T47D (cell line): ENCODE measurements at regions not wholly inside any gene's neighbourhood (a gene's known extent, or its start where the extent isn't known, plus 50 kb on each side); places are given as distances from the start of the nearest gene placed in this dataset.
"Not testable (repeated sequence)": the region's sequence is repeated elsewhere in the genome, so short reads cannot be mapped to it uniquely, and the experiment has no call there.

Experiments
- DNase-seq, 2 experiments: peaks; one replicate each; pipeline versions ENCODE4 v3.0.0 to v3.0.0-alpha.2; 2011 to 2012; ENCODE audit warnings: low read depth in 1 of 2, low spot score in 1 of 2
- JUND ChIP-seq: IDR thresholded peaks from 2 replicates; pipeline ENCODE4 v1.6.1; 2012; ENCODE audit warnings: low read depth
- in situ Hi-C: cut with HindIII; loops from 2 replicates; pipeline ENCODE4 v1.10.0; 2016; ENCODE audit warnings: low sequenced_read_pairs, low pct_unique_long_range_greater_than_20kb

DNA sequence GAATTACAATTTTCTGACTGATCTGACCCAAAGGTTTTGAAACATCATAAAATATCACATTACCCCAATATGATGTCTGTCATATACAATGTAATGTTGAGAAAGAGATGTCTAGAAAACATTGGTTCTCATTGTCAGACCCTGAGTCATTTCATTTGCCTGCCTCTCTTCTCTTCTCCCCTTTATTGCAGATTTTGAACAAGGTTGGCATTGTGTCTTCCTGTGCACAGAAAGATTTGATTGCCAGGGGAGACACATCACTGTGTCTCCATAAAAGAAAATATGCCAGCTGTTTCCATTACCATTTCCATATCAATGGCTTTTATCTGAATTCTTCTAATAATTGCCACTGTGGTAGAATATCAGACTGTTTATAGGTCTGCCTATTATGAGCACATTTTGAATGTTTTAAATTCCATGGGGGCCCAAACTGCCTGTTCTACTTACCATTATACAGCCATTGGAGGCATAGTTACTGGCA, 65.6 kb downstream of the IFI44 start:
- in situ Hi-C loops, result no loop called here
- no peak for DNase-seq
- TF ChIP-seq JUND, result no peak

DNA sequence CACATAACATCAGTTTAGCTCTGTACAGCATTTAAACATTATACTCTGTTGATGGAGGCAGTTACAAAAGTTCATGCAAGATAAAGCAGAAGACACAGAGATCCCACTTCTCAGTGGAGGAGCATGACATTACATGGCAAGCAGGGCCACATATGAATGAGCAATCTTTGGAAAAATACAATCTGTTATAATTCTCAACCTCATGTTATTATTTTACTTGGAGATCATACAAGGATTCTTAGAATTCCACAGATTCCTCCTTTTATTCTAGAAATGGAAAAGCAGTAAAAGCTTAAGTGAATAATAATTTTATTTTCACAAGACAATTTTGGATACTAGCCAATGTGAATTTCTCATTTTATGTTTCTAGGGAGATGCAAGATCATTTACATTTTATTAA, 66.6 kb downstream of the IFI44 start:
- in situ Hi-C loops, result no loop called here
- DNase-seq, result no peak
- TF ChIP-seq JUND, result no peak

- in situ Hi-C loops, result no loop called here
- no peak for TF ChIP-seq JUND
- DNase-seq, result no peak
Measured at GRCh38 chr1:78718566-78718965, 68.9 kb downstream of the IFI44 start.

DNA sequence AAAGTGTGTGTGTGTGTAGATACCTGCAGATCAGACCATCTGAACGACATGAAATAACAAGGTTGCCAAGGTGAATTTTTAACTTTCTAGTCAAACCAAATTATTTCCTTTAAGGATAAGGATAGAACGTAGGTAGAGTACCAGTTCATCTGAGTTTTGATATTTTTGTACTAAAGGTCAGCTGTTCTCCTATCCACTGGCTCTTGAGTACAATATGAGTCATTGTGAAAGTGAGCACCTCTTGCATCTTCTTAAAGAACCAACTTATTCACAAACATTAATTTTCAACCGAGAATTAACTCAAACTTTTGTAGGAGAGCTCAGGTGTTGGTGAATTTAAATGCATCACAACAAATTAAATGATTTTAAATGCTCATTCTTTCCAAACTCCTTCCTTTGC, 71.5 kb downstream of the IFI44 start:
- TF ChIP-seq JUND, result no peak
- in situ Hi-C loops, result no loop called here
- DNase-seq, result no peak

- no peak for DNase-seq
- in situ Hi-C loops, result no loop called here
- no peak for TF ChIP-seq JUND
Measured at GRCh38 chr1:78722105-78722504, 72.5 kb downstream of the IFI44 start.

- TF ChIP-seq JUND, result no peak
- no peak for DNase-seq
- in situ Hi-C loops, result no loop called here
Measured at GRCh38 chr1:78722521-78722920, 72.9 kb downstream of the IFI44 start.

- DNase-seq, result no peak
- TF ChIP-seq JUND, result no peak
- in situ Hi-C loops, result no loop called here
Measured at GRCh38 chr1:78722947-78723346, 73.3 kb downstream of the IFI44 start.

DNA sequence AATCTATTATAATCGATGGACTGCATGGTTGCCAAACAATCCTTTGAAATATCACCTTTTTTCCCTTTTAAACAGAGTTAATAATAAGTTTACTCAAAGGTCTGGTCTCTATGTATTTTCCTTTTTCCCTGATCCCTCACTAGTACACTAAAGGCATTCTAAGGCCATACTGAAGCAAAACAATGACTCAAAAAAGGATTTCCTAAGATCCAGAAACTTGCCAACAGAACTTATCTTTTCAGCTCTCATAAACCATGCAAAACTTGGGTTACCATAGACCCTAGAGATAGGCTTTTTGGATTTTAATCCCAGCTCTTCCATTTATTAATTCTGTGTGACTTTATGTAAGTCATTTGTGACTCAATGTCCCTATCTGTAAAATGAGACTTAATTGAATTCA, 77.1 kb downstream of the IFI44 start:
- in situ Hi-C loops, result no loop called here
- DNase-seq, result no peak
- TF ChIP-seq JUND, result no peak

- no peak for TF ChIP-seq JUND
- in situ Hi-C loops, result no loop called here
- peak in 1 of 2 experiments; percentile 2 for DNase-seq
Measured at GRCh38 chr1:78728359-78728758, 78.7 kb downstream of the IFI44 start.

DNA sequence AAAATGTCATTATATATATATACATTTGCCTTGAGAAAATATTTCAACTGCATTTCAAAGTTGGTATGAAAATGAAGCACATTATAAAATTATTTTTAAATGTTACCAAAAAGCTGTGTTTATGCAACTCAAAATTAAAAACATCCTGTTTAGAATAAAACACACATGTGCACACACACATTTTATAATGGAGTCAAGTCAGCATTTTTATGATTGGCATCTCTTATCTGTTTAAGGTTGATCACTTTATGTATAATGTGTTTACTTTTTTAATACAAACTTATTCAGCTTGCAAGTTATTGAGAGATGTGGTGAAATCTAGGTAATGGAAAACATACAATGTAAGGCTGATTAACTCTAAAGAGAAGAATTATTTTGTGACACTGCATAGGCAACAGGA, 80.4 kb downstream of the IFI44 start:
- TF ChIP-seq JUND, result no peak
- DNase-seq, result no peak
- in situ Hi-C loops, result no loop called here

DNA sequence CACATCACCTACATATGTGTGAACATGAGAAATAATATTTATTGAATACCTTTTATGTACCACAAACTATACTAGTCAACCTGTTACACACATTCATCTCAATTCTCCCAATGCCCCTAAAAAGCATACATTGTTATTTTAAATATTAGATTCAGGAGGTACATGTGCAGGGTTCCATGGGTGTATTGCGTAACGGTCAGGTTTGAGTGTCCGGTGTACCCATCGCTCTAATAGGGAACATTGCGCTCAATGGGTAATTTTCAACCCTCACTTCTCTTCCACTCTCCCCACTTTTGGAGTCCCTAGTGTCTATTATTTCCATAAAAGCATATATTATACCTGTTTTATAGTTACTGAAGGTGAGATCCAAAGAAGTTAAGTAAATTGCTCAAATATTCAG, 82.0 kb downstream of the IFI44 start:
- no peak for DNase-seq
- no peak for TF ChIP-seq JUND
- in situ Hi-C loops, result no loop called here

GRCh38 chr1:78737241-78737640, 87.6 kb downstream of the IFI44 start:
- TF ChIP-seq JUND, result no peak
- no peak for DNase-seq
- in situ Hi-C loops, result no loop called here

GRCh38 chr1:78743626-78744025, 94.0 kb downstream of the IFI44 start:
- DNase-seq, result no peak
- no peak for TF ChIP-seq JUND
- in situ Hi-C loops, result no loop called here

GRCh38 chr1:78745111-78745510, 95.5 kb downstream of the IFI44 start:
- no peak for TF ChIP-seq JUND
- DNase-seq, result no peak
- in situ Hi-C loops, result no loop called here

- in situ Hi-C loops, DNase-seq: not testable (repeated sequence)
Measured at GRCh38 chr1:78753679-78754078, 104.0 kb downstream of the IFI44 start.
